Neuron (in vitro differentiated cells): ENCODE measurements at regions not wholly inside any gene's neighbourhood (a gene's known extent, or its start where the extent isn't known, plus 50 kb on each side); places are given as distances from the start of the nearest gene placed in this dataset.

Experiments used
- H2AFZ ChIP-seq: one replicate; pipeline ENCODE4 v1.6.1; 2013; ENCODE audit warnings: low read depth, mild to moderate bottlenecking, inconsistent platforms, low read length, moderate library complexity
- H3K27me3 ChIP-seq: one replicate; pipeline ENCODE4 v1.6.1; 2013; ENCODE audit warnings: low read length; ENCODE audit not compliant: insufficient read depth
- H3K36me3 ChIP-seq: one replicate; pipeline ENCODE4 v1.6.1; 2013; ENCODE audit warnings: low read length; ENCODE audit not compliant: insufficient read depth
- H3K4me1 ChIP-seq: one replicate; pipeline ENCODE4 v1.6.1; 2013; ENCODE audit warnings: low read length; ENCODE audit not compliant: insufficient read depth
- H3K4me3 ChIP-seq: 2 replicates; pipeline ENCODE4 v1.5.1; 2013; ENCODE audit warnings: mild to moderate bottlenecking, low read length, moderate library complexity
- H3K9me3 ChIP-seq: one replicate; pipeline ENCODE4 v1.6.1; 2013; ENCODE audit warnings: low read length

DNA sequence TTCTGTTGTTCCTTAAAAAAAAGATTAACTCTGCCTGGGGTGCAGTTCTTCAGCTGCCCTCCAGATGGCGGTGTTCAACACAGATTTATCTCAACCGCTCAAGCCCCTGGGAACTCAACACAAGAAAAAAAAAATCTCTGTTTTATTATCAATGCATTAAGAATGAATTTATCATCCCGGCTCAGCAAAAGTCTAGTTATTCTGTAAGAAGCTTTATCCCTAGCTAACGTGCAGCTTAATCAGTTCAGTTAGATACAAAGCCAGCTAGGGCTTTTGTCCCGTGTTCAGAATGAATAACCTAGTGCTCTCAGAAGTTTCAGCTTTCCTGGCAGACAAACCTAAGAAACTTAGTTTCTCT lies 475.9 kb upstream of the CCL2 start:
- Histone ChIP-seq H3K4me3 (no peak overlapping the region), H3K9me3 (no peaks in the 10 kb centered on the region), H3K36me3 (no peaks in the 10 kb centered on the region), H2AFZ (no peak overlapping the region), H3K4me1 (no peaks in the 10 kb centered on the region), H3K27me3 (no peaks in the 10 kb centered on the region)

DNA sequence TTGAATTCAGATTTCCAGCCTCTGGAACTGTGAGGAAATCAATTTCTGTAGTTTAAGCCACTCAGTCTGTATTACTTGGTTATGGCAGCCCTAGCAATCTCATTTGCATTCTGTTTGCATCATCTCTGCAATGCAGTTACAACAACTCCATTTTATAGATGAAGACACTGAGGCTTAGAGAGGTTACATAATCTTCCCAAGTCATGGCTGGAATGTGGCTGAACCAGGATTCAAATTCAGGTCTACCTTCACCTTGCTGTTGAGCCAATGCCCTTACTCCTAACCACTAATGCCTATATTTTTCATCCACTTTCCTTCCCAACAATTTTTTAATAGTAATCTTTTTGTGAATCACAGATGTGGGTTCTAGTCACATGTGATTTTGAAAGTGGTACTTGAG lies 469.8 kb upstream of the CCL2 start:
- Histone ChIP-seq H3K9me3 (no peaks in the 10 kb centered on the region), H3K36me3 (no peaks in the 10 kb centered on the region), H2AFZ (no peak overlapping the region), H3K27me3 (no peaks in the 10 kb centered on the region), H3K4me1 (no peaks in the 10 kb centered on the region), H3K4me3 (no peak overlapping the region)

DNA sequence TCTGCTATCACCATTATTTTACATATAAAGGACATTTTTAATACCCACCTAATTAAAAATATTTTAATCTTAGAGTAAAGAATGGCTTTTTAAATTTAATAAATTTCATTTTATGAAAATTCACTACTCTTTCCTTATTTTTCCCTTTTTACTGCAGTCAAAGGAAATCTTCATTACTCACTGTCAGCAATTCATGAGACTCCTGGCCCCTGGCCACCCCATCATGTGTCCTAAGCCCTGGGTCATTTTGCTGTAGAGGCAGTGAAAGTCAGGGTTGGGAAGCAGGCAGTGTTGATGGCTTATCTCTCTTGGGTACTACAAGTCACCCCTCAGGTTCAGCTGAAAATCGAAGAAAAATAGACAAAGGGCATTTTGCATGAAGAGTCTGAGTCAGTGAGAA lies 468.6 kb upstream of the CCL2 start:
- no peaks in the 10 kb centered on the region for H3K36me3 ChIP-seq
- no peak overlapping the region for H3K4me3 ChIP-seq
- no peaks in the 10 kb centered on the region for H3K27me3 ChIP-seq
- H2AFZ ChIP-seq = no peak overlapping the region
- H3K4me1 ChIP-seq = no peaks in the 10 kb centered on the region
- H3K9me3 ChIP-seq = no peaks in the 10 kb centered on the region

DNA sequence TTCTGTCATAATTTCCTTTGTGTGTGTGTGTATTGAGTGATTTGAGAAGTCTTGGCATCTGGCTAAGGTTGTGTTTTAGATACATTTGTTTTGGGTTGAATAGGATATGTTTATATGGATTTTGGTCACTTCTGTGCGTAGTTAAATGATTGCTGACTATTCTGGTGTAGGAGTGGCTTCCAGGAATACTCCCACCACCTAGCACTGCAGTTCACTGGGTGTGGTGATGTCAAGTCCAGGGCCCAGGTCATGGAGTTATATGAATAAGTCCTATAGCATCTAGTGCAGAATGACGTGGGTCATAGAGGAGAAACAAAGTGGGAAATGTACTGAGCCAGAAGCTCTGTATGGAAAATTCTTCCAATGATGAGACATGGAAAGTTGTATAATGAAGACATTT lies 465.4 kb upstream of the CCL2 start:
- Histone ChIP-seq H3K27me3 (no peaks in the 10 kb centered on the region), H2AFZ (no peak overlapping the region), H3K9me3 (no peaks in the 10 kb centered on the region), H3K36me3 (no peaks in the 10 kb centered on the region), H3K4me1 (no peaks in the 10 kb centered on the region), H3K4me3 (no peak overlapping the region)

DNA sequence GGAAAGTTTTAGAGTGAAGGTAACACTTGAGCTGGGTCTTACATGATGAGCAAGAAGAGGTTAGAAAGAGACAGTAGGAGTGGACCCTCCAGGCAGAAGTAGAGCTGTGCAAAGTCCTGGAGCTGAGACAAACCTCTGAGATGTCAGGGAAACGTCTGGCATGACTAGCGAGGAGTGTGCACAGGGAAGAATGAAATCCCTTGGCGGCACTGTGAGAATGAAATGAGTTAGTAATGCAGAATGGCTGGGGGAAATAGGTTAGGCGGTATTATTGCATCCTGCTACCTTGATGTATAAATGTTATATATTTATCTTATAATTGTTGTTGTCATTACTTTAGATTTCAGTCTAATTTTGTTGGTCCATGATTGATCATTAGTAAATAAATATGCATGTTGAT lies 457.9 kb upstream of the CCL2 start:
- Histone ChIP-seq H3K36me3 (no peaks in the 10 kb centered on the region), H3K9me3 (no peaks in the 10 kb centered on the region), H3K27me3 (no peaks in the 10 kb centered on the region), H2AFZ (no peak overlapping the region), H3K4me3 (no peak overlapping the region), H3K4me1 (no peaks in the 10 kb centered on the region)

DNA sequence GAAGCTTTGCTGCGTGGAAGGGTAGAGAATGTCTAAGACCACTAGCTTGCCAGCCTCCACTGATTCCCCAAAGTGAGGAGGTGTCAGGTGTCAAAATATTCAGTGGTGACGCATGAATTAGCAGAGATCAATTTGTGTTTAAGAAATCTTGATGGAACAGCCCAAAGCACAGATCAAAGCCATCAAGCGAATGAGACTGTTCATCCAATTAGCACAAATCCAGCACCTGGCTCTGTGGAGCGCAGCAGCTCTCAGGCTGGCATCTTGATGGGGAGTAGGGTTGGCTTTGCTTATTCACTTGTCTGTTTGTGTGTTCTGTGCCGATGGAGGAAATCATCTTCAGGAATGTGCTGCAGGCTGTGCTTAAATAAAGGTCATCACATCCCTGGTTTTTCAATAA lies 456.8 kb upstream of the CCL2 start:
- Histone ChIP-seq H3K9me3 (no peaks in the 10 kb centered on the region), H3K4me1 (no peaks in the 10 kb centered on the region), H3K36me3 (no peaks in the 10 kb centered on the region), H2AFZ (no peak overlapping the region), H3K4me3 (no peak overlapping the region), H3K27me3 (no peaks in the 10 kb centered on the region)

DNA sequence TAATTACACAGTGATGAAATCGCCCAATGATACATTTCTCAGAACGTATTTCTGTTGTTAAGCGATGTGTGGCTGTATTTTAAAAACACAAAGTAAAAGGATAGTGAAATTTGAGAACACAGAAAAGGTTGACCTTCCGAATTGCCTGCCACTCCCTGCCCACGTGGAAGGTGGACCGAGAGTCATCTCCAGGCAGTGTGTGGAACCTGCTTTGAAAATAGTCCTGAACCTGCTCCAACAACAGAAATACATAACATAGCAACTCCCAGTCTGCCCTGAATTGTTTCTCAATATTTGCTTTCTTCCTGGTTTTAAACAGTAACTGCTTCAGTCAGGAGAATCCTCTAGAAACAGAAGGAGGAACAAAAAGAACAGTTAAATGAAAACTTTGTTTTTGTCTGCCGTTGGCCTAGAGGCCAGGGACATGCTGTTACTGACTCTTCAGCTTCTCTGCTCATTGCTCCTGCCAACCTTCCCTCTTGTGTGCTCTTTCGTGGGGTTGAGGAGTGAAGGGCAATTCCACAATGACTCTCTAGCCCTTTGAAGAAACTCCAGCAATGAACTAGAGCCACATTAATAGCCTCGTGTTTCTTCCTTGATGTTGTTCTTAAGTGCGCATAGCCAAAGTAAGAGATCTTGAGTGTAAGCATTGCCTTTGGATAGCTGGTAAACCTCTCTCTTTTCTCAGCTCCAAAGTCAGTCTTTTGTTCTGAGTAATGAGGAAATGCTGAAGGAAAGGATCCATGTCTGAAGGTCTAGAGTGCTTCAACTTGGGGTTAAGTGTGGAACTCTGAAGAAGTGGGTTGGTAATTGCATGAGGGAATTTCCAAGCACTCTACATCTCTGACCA lies 452.5 kb upstream of the CCL2 start:
- no peaks in the 10 kb centered on the region for H3K9me3 ChIP-seq
- H3K27me3 ChIP-seq = no peaks in the 10 kb centered on the region
- no peaks in the 10 kb centered on the region for H3K4me1 ChIP-seq
- H2AFZ ChIP-seq = no peak overlapping the region
- no peak overlapping the region for H3K4me3 ChIP-seq
- H3K36me3 ChIP-seq = no peaks in the 10 kb centered on the region

DNA sequence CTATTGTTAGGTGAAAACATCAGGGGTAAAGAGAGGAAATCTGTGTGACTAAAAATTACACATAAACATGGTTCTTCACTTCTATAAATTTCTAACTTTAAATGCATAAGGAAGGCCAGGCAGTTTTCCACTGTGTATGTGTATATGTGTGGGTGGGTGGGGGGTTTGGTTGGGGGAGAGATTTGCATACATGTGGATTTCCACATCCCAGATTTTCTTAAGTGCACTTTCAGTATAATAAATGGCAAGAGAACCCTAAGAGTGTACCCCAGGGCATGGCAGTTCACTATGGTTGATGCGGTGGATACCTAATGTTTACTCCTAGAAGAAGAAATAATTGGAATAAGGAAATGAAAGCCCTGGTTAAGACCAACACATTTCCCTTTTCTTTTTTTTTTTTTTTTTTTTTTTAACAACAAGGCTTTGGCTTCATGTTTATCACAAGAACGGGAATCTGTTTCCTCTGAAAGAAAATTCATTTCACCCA lies 451.8 kb upstream of the CCL2 start:
- no peak overlapping the region for H2AFZ ChIP-seq
- H3K9me3 ChIP-seq = no peaks in the 10 kb centered on the region
- H3K4me1 ChIP-seq = no peaks in the 10 kb centered on the region
- no peak overlapping the region for H3K4me3 ChIP-seq
- H3K36me3 ChIP-seq = no peaks in the 10 kb centered on the region
- H3K27me3 ChIP-seq = no peaks in the 10 kb centered on the region

DNA sequence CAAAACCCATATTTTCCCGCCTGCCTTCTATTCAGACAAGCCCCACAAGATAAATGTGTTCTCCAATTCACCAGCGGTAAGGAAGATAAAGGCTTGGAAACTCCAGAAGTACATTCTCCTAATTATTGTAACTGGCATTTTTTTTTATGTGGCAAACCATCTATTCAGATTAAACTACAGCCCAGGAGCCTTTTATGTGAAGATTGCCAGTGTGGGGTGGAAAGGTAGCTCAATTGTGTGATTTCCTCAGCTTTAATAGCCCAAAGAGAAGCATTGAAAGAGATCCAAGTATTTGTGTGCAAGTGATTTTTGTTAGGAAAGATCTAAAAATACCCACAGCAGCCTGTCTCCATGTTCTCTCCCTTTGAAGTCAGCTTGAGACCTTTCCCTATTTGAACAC lies 451.4 kb upstream of the CCL2 start:
- Histone ChIP-seq H3K27me3 (no peaks in the 10 kb centered on the region), H3K36me3 (no peaks in the 10 kb centered on the region), H3K9me3 (no peaks in the 10 kb centered on the region), H3K4me1 (no peaks in the 10 kb centered on the region), H2AFZ (no peak overlapping the region), H3K4me3 (no peak overlapping the region)

DNA sequence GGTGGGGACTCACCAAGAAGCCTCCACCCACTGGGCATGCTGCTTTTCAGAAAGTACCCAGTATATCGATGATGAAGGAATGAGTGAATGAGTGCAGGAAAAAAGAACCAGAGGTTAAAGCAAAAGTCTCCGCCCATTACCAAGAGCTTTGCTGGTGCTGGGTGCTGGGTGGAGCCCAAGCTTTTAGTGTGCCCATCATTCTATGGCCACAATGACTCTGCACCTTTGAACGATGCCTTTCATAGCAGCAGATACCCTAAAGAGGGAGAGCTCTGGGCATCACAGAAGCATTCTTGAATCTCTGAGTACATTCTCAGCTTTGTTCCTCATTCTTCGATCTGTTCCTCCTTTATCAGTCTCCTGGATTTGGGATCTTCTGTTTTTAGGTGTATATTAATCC lies 450.7 kb upstream of the CCL2 start:
- H3K36me3 ChIP-seq = no peaks in the 10 kb centered on the region
- no peaks in the 10 kb centered on the region for H3K4me1 ChIP-seq
- H2AFZ ChIP-seq = no peak overlapping the region
- no peaks in the 10 kb centered on the region for H3K27me3 ChIP-seq
- H3K9me3 ChIP-seq = no peaks in the 10 kb centered on the region
- no peak overlapping the region for H3K4me3 ChIP-seq

DNA sequence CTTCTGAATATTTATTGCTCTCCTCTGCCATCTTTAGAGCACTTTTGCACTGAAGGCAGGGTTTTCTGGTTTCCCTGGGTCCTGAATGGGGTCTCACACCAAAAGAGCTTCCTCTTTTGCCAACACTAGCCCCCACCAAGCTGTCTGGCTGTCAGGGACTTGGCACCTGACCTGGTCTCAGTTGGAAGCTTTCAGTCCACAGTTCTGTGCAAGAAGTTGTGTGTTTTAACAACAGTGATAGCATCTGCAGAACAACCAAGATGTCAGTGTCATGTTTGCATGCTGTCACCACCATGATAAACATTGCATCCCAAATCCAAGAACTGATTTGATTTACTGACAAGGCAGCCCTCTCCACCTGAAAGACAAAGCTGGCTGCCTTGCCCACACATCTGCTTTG lies 448.5 kb upstream of the CCL2 start:
- Histone ChIP-seq H3K9me3 (no peaks in the 10 kb centered on the region), H3K36me3 (no peaks in the 10 kb centered on the region), H3K27me3 (no peaks in the 10 kb centered on the region), H3K4me1 (no peaks in the 10 kb centered on the region), H3K4me3 (no peak overlapping the region), H2AFZ (no peak overlapping the region)

DNA sequence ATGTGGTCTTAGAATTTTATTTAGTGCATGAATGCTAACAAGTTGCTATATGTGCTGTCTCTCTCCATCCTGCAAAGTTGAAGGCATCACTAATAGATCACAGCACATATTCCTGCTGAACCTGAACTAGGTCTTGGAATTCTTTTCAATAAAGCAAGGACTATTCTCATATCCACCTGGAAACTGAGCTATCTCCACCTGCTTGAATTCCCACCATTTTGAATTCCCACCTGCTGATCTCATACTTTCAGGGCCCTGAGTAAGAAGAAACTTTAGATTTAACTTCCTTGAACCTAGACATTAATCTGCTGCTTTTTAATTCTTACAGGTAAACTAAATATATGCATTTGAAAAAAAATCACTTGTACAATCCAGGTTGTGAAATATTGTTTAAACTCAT lies 445.3 kb upstream of the CCL2 start:
- H2AFZ ChIP-seq = no peak overlapping the region
- no peaks in the 10 kb centered on the region for H3K4me1 ChIP-seq
- H3K4me3 ChIP-seq = no peak overlapping the region
- H3K36me3 ChIP-seq = no peaks in the 10 kb centered on the region
- no peaks in the 10 kb centered on the region for H3K27me3 ChIP-seq
- no peaks in the 10 kb centered on the region for H3K9me3 ChIP-seq

DNA sequence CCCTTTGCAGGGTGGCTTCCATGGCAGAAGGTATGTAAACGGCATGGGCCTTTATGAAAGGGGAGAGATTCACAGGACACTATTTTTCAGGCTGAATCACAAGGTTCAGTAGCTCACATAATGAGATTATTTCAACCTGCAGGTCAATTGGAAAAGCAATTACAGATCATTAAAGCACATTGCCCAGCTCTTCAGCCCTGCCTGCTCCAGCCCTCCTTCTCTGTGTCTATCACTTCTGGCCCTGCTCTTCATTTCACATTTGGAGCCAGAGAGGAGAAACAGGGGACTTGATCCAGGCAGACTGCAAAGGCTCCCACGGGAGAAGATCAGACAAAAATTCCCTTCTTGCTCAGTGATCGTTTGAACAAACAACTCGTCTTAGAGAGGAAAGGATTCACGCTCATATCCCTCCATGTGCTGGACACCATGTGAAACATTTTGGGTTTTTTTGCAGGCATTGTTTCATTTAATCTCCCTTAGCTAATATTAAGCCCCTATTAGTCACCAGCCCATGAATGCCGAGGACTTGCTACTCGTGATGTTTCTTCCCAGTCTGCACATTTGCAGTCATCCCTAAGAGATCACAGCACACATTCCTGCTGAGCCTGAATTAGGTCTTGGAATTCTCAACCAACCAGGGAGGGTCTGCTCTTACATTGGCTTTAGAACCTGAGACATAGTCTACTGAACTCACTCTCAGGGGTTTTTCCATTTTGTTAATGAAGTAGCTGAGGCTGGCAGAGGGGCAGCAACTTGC lies 443.9 kb upstream of the CCL2 start:
- no peaks in the 10 kb centered on the region for H3K36me3 ChIP-seq
- no peaks in the 10 kb centered on the region for H3K9me3 ChIP-seq
- no peak overlapping the region for H3K4me3 ChIP-seq
- no peaks in the 10 kb centered on the region for H3K4me1 ChIP-seq
- H3K27me3 ChIP-seq = no peaks in the 10 kb centered on the region
- no peak overlapping the region for H2AFZ ChIP-seq
